ENCODE measurements at regions not wholly inside any gene's neighbourhood (a gene's known extent, or its start where the extent isn't known, plus 50 kb on each side); places are given as distances from the start of the nearest gene placed in this dataset.

- no peak for TF ChIP-seq CREB1 (IDR thresholded peaks at IDR 0.05; ENCODE audit: low read depth)
- TF ChIP-seq EGR1 (IDR thresholded peaks at IDR 0.05), result no peak
- TF ChIP-seq EP300 (IDR thresholded peaks at IDR 0.05; ENCODE audit: borderline replicate concordance), result no peak
- TF ChIP-seq, protein P1, sequence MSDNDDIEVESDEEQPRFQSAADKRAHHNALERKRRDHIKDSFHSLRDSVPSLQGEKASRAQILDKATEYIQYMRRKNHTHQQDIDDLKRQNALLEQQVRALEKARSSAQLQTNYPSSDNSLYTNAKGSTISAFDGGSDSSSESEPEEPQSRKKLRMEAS (IDR thresholded peaks at IDR 0.05), result no peak
- no peak for TF ChIP-seq TAF1 (IDR thresholded peaks at IDR 0.05; ENCODE audit: low read depth)
- no peak for TF ChIP-seq YY1 (IDR thresholded peaks at IDR 0.05; ENCODE audit: low read depth)
- no peak for TF ChIP-seq FOXM1 (IDR thresholded peaks at IDR 0.05; ENCODE audit: borderline replicate concordance, low read depth)
- TF ChIP-seq USF1 (IDR thresholded peaks at IDR 0.05), result no peak
Observed at GRCh38 chrX:28321286-28321685, 266.0 kb upstream of the IL1RAPL1 start.
